Astrocyte of the spinal cord (primary cell): ENCODE measurements at regions not wholly inside any gene's neighbourhood (a gene's known extent, or its start where the extent isn't known, plus 50 kb on each side); places are given as distances from the start of the nearest gene placed in this dataset.

Experiments used
- DNase-seq: peaks from one replicate; pipeline ENCODE4 v3.0.0; 2011; ENCODE audit warnings: low read depth, low spot score
- H3K4me3 ChIP-seq: 2 replicates; pipeline ENCODE4 v1.5.1; 2011; ENCODE audit warnings: low read depth, mild to moderate bottlenecking, low read length, moderate library complexity
- CTCF ChIP-seq: IDR thresholded peaks from 2 replicates; pipeline ENCODE4 v1.5.1; 2012; ENCODE audit warnings: low read depth, mild to moderate bottlenecking, low read length, inconsistent platforms
- in situ Hi-C: cut with HindIII; loops from 2 replicates; pipeline ENCODE4 v1.10.0; 2017; ENCODE audit warnings: low sequenced_read_pairs

- no peak overlapping the region for H3K4me3 ChIP-seq
- TF ChIP-seq CTCF: no peak
- in situ Hi-C loops: no loop called here
- DNase-seq: no peak
Observed at GRCh38 chr2:12094134-12094533, 347.7 kb downstream of the LPIN1 start.

GRCh38 chr2:12096051-12096787 is 349.8 kb downstream of the LPIN1 start:
- TF ChIP-seq CTCF: no peak
- in situ Hi-C loops: no loop called here
- no peak for DNase-seq
- H3K4me3 ChIP-seq: no peak overlapping the region

- in situ Hi-C loops: no loop called here
- TF ChIP-seq CTCF: no peak
- H3K4me3 ChIP-seq: no peak overlapping the region
- DNase-seq: no peak
Observed at GRCh38 chr2:12096788-12097449, 350.5 kb downstream of the LPIN1 start.

GRCh38 chr2:12097859-12098258 is 351.4 kb downstream of the LPIN1 start:
- H3K4me3 ChIP-seq: no peak overlapping the region
- no peak for DNase-seq
- in situ Hi-C loops: no loop called here
- no peak for TF ChIP-seq CTCF

GRCh38 chr2:12099374-12099773 is 352.9 kb downstream of the LPIN1 start:
- no peak overlapping the region for H3K4me3 ChIP-seq
- in situ Hi-C loops: no loop called here
- DNase-seq: no peak
- TF ChIP-seq CTCF: no peak

- TF ChIP-seq CTCF: no peak
- in situ Hi-C loops: no loop called here
- no peak overlapping the region for H3K4me3 ChIP-seq
- no peak for DNase-seq
Observed at GRCh38 chr2:12102679-12103078, 356.2 kb downstream of the LPIN1 start.
